GM23338 (cell line): ENCODE measurements at regions not wholly inside any gene's neighbourhood (a gene's known extent, or its start where the extent isn't known, plus 50 kb on each side); places are given as distances from the start of the nearest gene placed in this dataset.

Source experiments
- ATAC-seq: fragments of 200-7000 bp; cut with Tn5 transposase; 3 replicates; pipeline ENCODE4 v1.9.1; 2020
- DNase-seq: peaks from one replicate; pipeline ENCODE4 v3.0.0-alpha.2; 2015; ENCODE audit warnings: low spot score
- H2AFZ ChIP-seq: fragments of 200-600 bp; sonication (generic); 2 replicates; pipeline ENCODE4 v1.8.0; 2016; ENCODE audit warnings: antibody characterized with exemption, mild to moderate bottlenecking, moderate library complexity
- H3F3A ChIP-seq: fragments of 200-600 bp; sonication (generic); replicated peaks from 2 replicates; pipeline ENCODE4 v1.8.0; 2017; ENCODE audit warnings: antibody characterized with exemption, mixed run types, low read depth
- H3K27ac ChIP-seq: fragments of 200-600 bp; sonication (generic); 2 replicates; pipeline ENCODE4 v1.6.1; 2016; ENCODE audit warnings: low read depth
- H3K27me3 ChIP-seq: fragments of 200-600 bp; sonication (generic); 2 replicates; pipeline ENCODE4 v1.8.0; 2016; ENCODE audit warnings: mild to moderate bottlenecking, mixed run types, moderate library complexity; ENCODE audit not compliant: insufficient read depth
- H3K36me3 ChIP-seq: fragments of 200-600 bp; sonication (generic); 2 replicates; pipeline ENCODE4 v1.8.0; 2016; ENCODE audit warnings: mild to moderate bottlenecking; ENCODE audit not compliant: insufficient read depth
- H3K4me1 ChIP-seq: fragments of 200-600 bp; sonication (generic); 2 replicates; pipeline ENCODE4 v1.8.0; 2016; ENCODE audit warnings: mild to moderate bottlenecking, moderate library complexity; ENCODE audit not compliant: insufficient read depth
- H3K4me2 ChIP-seq: fragments of 200-600 bp; sonication (generic); 2 replicates; pipeline ENCODE4 v1.7.1; 2017; ENCODE audit warnings: mixed run types
- H3K4me3 ChIP-seq: fragments of 200-600 bp; sonication (generic); 2 replicates; pipeline ENCODE4 v1.6.1; 2016; ENCODE audit warnings: mixed run types
- H3K79me2 ChIP-seq: fragments of 200-600 bp; sonication (generic); replicated peaks from 2 replicates; pipeline ENCODE4 v1.8.0; 2017; ENCODE audit warnings: mild to moderate bottlenecking; ENCODE audit not compliant: insufficient read depth
- H3K9me2 ChIP-seq: fragments of 200-600 bp; sonication (generic); 2 replicates; pipeline ENCODE4 v1.8.0; 2017; ENCODE audit not compliant: insufficient read depth
- H4K20me1 ChIP-seq: fragments of 200-600 bp; sonication (generic); replicated peaks from 2 replicates; pipeline ENCODE4 v1.8.0; 2017; ENCODE audit warnings: mild to moderate bottlenecking; ENCODE audit not compliant: insufficient read depth
- H3K27ac Mint-ChIP-seq: 2 replicates; pipeline ENCODE4 v1.8.0; 2020; ENCODE audit warnings: inconsistent platforms, mild to moderate bottlenecking, moderate library complexity, mixed read lengths
- H3K27me3 Mint-ChIP-seq: 3 replicates; pipeline ENCODE4 v1.8.0; 2022; ENCODE audit warnings: low read depth, mild to moderate bottlenecking, moderate library complexity, mixed read lengths, inconsistent platforms; ENCODE audit not compliant: insufficient read depth, poor library complexity
- H3K36me3 Mint-ChIP-seq: 3 replicates; pipeline ENCODE4 v1.8.0; 2021; ENCODE audit warnings: low read depth, mild to moderate bottlenecking, inconsistent platforms, moderate library complexity, mixed read lengths
- H3K4me1 Mint-ChIP-seq: 3 replicates; pipeline ENCODE4 v1.8.0; 2020; ENCODE audit warnings: mild to moderate bottlenecking, inconsistent platforms, mixed read lengths
- H3K4me3 Mint-ChIP-seq: 3 replicates; pipeline ENCODE4 v1.8.0; 2021; ENCODE audit warnings: moderate library complexity, mild to moderate bottlenecking, inconsistent platforms, mixed read lengths
- H3K9me3 Mint-ChIP-seq: 3 replicates; pipeline ENCODE4 v1.8.0; 2020; ENCODE audit warnings: moderate library complexity, mild to moderate bottlenecking, inconsistent platforms, mixed read lengths
- CREB1 ChIP-seq: fragments of 250-450 bp; sonication (Bioruptor Pico); IDR thresholded peaks from 2 replicates; pipeline ENCODE4 v1.5.0; 2020; ENCODE audit warnings: low read depth, mild to moderate bottlenecking, moderate library complexity
- CTCF ChIP-seq, 2 experiments: fragments of 200-600 bp in 1 of 2; sonication (generic) in 1 of 2; conservative IDR thresholded peaks; 2 replicates each; pipeline versions ENCODE4 v1.5.1 to v1.6.1; 2016 to 2017; ENCODE audit warnings: antibody characterized with exemption in 2 of 2, low read depth in 2 of 2, mild to moderate bottlenecking in 2 of 2, moderate library complexity in 1 of 2
- EZH2phosphoT487 ChIP-seq: fragments of 200-600 bp; sonication (generic); IDR thresholded peaks from one replicate; pipeline ENCODE4 v1.8.1; 2018; ENCODE audit warnings: antibody characterized with exemption; ENCODE audit not compliant: unreplicated experiment
- JUNB ChIP-seq: IDR thresholded peaks from one replicate; pipeline ENCODE4 v1.6.1; 2016; ENCODE audit warnings: antibody characterized with exemption; ENCODE audit not compliant: unreplicated experiment
- NANOG ChIP-seq: IDR thresholded peaks from 2 replicates; pipeline ENCODE4 v1.6.1; 2016; ENCODE audit warnings: antibody characterized with exemption, borderline replicate concordance
- POLR2AphosphoS5 ChIP-seq: IDR thresholded peaks from 2 replicates; pipeline ENCODE4 v1.6.1; 2016; ENCODE audit warnings: antibody characterized with exemption, low read depth
- ZNF331 ChIP-seq: fragments of 250-450 bp; sonication (Bioruptor Pico); IDR thresholded peaks from 2 replicates; pipeline ENCODE4 v1.5.0; 2020; ENCODE audit warnings: low read depth, mild to moderate bottlenecking, moderate library complexity
- TF ChIP-seq, protein P1 (sequence below): IDR thresholded peaks from one replicate; pipeline ENCODE4 v1.6.1; 2018; ENCODE audit warnings: antibody characterized with exemption; ENCODE audit not compliant: unreplicated experiment

DNA sequence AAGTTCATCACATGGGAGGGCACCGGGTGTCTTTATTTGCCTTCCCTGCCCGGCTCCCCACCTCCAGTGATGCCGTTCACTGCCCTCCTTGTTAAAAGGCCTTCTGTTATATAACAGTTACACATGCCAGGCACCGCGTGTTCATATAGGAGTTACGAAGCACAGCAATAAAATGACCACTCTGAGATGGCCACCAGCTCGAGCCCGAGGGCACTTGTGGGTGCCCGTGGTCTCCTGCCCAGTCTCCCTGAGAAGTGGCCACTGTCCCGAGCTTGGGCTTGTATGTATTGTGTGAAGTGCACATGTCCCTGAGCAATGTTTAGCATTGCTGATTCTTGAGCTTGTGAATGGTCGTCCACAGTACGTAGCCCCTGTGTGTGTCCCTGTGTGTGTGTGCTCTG lies 355.6 kb downstream of the SEC14L1 start (continued):
- TF ChIP-seq CTCF (conservative IDR thresholded peaks at IDR 0.05; ENCODE audit: low read depth in 2 of 2) = no peak
- TF ChIP-seq POLR2AphosphoS5 = no peak
- no peak for TF ChIP-seq CREB1
- TF ChIP-seq EZH2phosphoT487 = no peak
- TF ChIP-seq JUNB = no peak
- no peak for TF ChIP-seq ZNF331 (CRISPR knock-in tag)
- no peak for TF ChIP-seq NANOG
- TF ChIP-seq, protein P1, sequence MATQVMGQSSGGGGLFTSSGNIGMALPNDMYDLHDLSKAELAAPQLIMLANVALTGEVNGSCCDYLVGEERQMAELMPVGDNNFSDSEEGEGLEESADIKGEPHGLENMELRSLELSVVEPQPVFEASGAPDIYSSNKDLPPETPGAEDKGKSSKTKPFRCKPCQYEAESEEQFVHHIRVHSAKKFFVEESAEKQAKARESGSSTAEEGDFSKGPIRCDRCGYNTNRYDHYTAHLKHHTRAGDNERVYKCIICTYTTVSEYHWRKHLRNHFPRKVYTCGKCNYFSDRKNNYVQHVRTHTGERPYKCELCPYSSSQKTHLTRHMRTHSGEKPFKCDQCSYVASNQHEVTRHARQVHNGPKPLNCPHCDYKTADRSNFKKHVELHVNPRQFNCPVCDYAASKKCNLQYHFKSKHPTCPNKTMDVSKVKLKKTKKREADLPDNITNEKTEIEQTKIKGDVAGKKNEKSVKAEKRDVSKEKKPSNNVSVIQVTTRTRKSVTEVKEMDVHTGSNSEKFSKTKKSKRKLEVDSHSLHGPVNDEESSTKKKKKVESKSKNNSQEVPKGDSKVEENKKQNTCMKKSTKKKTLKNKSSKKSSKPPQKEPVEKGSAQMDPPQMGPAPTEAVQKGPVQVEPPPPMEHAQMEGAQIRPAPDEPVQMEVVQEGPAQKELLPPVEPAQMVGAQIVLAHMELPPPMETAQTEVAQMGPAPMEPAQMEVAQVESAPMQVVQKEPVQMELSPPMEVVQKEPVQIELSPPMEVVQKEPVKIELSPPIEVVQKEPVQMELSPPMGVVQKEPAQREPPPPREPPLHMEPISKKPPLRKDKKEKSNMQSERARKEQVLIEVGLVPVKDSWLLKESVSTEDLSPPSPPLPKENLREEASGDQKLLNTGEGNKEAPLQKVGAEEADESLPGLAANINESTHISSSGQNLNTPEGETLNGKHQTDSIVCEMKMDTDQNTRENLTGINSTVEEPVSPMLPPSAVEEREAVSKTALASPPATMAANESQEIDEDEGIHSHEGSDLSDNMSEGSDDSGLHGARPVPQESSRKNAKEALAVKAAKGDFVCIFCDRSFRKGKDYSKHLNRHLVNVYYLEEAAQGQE = no peak

DNA sequence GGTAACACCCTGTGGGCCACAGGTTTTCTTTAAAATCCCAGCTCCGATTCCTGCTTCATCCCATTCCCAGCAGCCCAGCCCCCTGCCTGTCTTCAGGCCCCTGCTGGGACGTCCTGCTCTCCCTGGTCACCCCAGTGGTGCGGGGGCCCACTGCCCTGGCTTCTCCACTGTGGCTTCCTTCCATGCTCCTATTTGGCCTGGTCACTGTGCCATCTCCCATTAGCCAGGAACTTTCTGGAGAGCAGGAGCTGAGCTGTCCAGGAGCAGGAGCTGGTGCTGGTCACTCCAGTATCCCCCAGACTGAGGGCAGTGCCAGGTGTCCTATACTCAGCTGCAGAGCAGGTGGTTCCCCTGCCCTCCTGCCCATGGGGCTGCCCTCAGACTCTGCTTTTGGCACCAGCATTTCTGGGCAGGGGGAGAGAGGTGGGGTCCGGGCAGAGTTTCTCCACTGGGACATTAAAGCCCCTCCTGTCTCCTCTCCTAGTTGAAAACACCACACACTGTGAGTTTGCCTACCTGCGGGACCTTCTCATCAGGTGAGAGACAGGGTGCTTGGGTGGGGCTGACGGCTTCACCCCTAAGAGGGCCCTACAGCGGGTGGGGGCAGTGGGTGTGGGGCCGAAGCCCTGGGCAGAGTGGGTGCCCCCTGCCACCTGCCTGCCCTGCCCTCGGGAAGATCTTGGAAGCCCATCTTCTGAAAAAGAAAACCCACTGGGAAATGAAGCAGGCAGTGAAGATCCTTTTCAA lies 356.2 kb downstream of the SEC14L1 start:
- DNase-seq = no peak

More for the DNA sequence above, 356.2 kb downstream of the SEC14L1 start:
- no peak overlapping the region for H3K27ac ChIP-seq
- Mint-ChIP-seq H3K27me3 (peaks cover 10% of the 10 kb centered on the region), H3K36me3 (peaks cover 57% of the 10 kb centered on the region), H3K9me3 (peaks cover 5% of the 10 kb centered on the region; the same call in 1 of the 3 replicates), H3K4me1 (peaks cover 2% of the 10 kb centered on the region; the same call in 1 of the 3 replicates), H3K27ac (no peak overlapping the region), H3K4me3 (no peak overlapping the region)
- peaks cover 10% of the 10 kb centered on the region for H3F3A ChIP-seq
- TF ChIP-seq ZNF331 (CRISPR knock-in tag) (no peak), CREB1 (no peak)
- H3K4me3 ChIP-seq = no peak overlapping the region
- H3K27me3 ChIP-seq = no peaks in the 10 kb centered on the region
- no peaks in the 10 kb centered on the region for H3K79me2 ChIP-seq
- no peak overlapping the region for H2AFZ ChIP-seq
- no peaks in the 10 kb centered on the region for H4K20me1 ChIP-seq
- no peak overlapping the region for H3K4me2 ChIP-seq
- ATAC-seq = no peak
- no peaks in the 10 kb centered on the region for H3K4me1 ChIP-seq
- H3K36me3 ChIP-seq = peaks cover 3% of the 10 kb centered on the region; the same call in 1 of the 2 replicates
- no peaks in the 10 kb centered on the region for H3K9me2 ChIP-seq
